ENCODE measurements at regions not wholly inside any gene's neighbourhood (a gene's known extent, or its start where the extent isn't known, plus 50 kb on each side); places are given as distances from the start of the nearest gene placed in this dataset.

- no peak for DNase-seq
- Histone ChIP-seq H3K9me3 (ENCODE audit: control extremely low read depth in 1 of 5, control insufficient read depth in 4 of 5, insufficient read depth in 2 of 5, low read depth in 1 of 5, low read length in 4 of 5) (peaks cover 0 to 9% (median 2%) of the 10 kb centered on the region in 5 experiments), H3K4me3 (ENCODE audit: control insufficient read depth in 1 of 7, extremely low read depth in 1 of 7, insufficient read depth in 4 of 7, low read depth in 2 of 7, low read length in 6 of 7) (no peak overlapping the region), H3K4me1 (ENCODE audit: control extremely low read depth in 1 of 4, control insufficient read depth in 4 of 4, insufficient read depth in 4 of 4, low read length in 3 of 4) (peaks cover 0 to 5% (median 2%) of the 10 kb centered on the region in 4 experiments), H3K27me3 (replicated peaks in 2 of 5; ENCODE audit: control insufficient read depth in 4 of 5, insufficient read depth in 5 of 5, low read length in 4 of 5) (no peaks in the 10 kb centered on the region), H3K27ac (ENCODE audit: insufficient read depth in 1 of 2, low read depth in 1 of 2, low read length in 2 of 2, poor library complexity in 1 of 2, severe bottlenecking in 2 of 2) (no peak overlapping the region), H3K36me3 (ENCODE audit: control insufficient read depth in 4 of 4, insufficient read depth in 4 of 4, low read length in 3 of 4) (no peaks in the 10 kb centered on the region)
- WGBS (ENCODE audit: insufficient coverage): no CpG with 5 or more reads among the region's 4 CpGs
- CTCF ChIA-PET: no interaction called here
- POLR2A ChIA-PET: no interaction called here
Observed at GRCh38 chr1:8109216-8109615, 83.1 kb upstream of the ERRFI1 start.

GRCh38 chr1:8107897-8108296 is 81.8 kb upstream of the ERRFI1 start:
- DNase-seq: no peak
- no peaks in the 10 kb centered on the region for H3K27me3 ChIP-seq (replicated peaks in 2 of 5; ENCODE audit: control insufficient read depth in 4 of 5, insufficient read depth in 5 of 5, low read length in 4 of 5)
- no peaks in the 10 kb centered on the region for H3K36me3 ChIP-seq (ENCODE audit: control insufficient read depth in 4 of 4, insufficient read depth in 4 of 4, low read length in 3 of 4)
- peaks cover 0 to 9% (median 2%) of the 10 kb centered on the region in 5 experiments for H3K9me3 ChIP-seq (ENCODE audit: control extremely low read depth in 1 of 5, control insufficient read depth in 4 of 5, insufficient read depth in 2 of 5, low read depth in 1 of 5, low read length in 4 of 5)
- peaks cover 0 to 5% (median 2%) of the 10 kb centered on the region in 4 experiments for H3K4me1 ChIP-seq (ENCODE audit: control extremely low read depth in 1 of 4, control insufficient read depth in 4 of 4, insufficient read depth in 4 of 4, low read length in 3 of 4)
- ChIA-PET CTCF (no interaction called here), POLR2A (no interaction called here)
- 96% methylated on average over 3 of the region's 4 CpGs for WGBS (ENCODE audit: insufficient coverage)
- no peak overlapping the region for H3K4me3 ChIP-seq (ENCODE audit: control insufficient read depth in 1 of 7, extremely low read depth in 1 of 7, insufficient read depth in 4 of 7, low read depth in 2 of 7, low read length in 6 of 7)
- H3K27ac ChIP-seq (ENCODE audit: insufficient read depth in 1 of 2, low read depth in 1 of 2, low read length in 2 of 2, poor library complexity in 1 of 2, severe bottlenecking in 2 of 2): no peak overlapping the region

- 65% methylated on average over 7 of the region's 16 CpGs for WGBS (ENCODE audit: insufficient coverage)
- CTCF ChIA-PET: interaction anchor here (0.6 kb wide), 1 partner anchor 12 kb away, joined by 3 read pairs; no protein-coding TSS in a partner anchor
- H3K4me3 ChIP-seq (ENCODE audit: control insufficient read depth in 1 of 7, extremely low read depth in 1 of 7, insufficient read depth in 4 of 7, low read depth in 2 of 7, low read length in 6 of 7): no peak overlapping the region
- no peak overlapping the region for H3K27ac ChIP-seq (ENCODE audit: insufficient read depth in 1 of 2, low read depth in 1 of 2, low read length in 2 of 2, poor library complexity in 1 of 2, severe bottlenecking in 2 of 2)
- peak; percentile 14 to 57 (median 52) for DNase-seq
- POLR2A ChIA-PET: interaction anchor here (0.6 kb wide), 1 partner anchor 1606 kb away, joined by 4 read pairs; no protein-coding TSS in a partner anchor
- no peaks in the 10 kb centered on the region for H3K27me3 ChIP-seq (replicated peaks in 2 of 5; ENCODE audit: control insufficient read depth in 4 of 5, insufficient read depth in 5 of 5, low read length in 4 of 5)
- H3K4me1 ChIP-seq (ENCODE audit: control extremely low read depth in 1 of 4, control insufficient read depth in 4 of 4, insufficient read depth in 4 of 4, low read length in 3 of 4): peaks cover 0 to 5% (median 2%) of the 10 kb centered on the region in 4 experiments
- no peaks in the 10 kb centered on the region for H3K36me3 ChIP-seq (ENCODE audit: control insufficient read depth in 4 of 4, insufficient read depth in 4 of 4, low read length in 3 of 4)
- peaks cover 0 to 2% (median 0%) of the 10 kb centered on the region in 5 experiments for H3K9me3 ChIP-seq (ENCODE audit: control extremely low read depth in 1 of 5, control insufficient read depth in 4 of 5, insufficient read depth in 2 of 5, low read depth in 1 of 5, low read length in 4 of 5)
Observed at GRCh38 chr1:8104278-8105236, 78.4 kb upstream of the ERRFI1 start.

- H3K36me3 ChIP-seq (ENCODE audit: control insufficient read depth in 4 of 4, insufficient read depth in 4 of 4, low read length in 3 of 4): no peaks in the 10 kb centered on the region
- WGBS (ENCODE audit: insufficient coverage): 100% methylated on average over 2 of the region's 5 CpGs
- CTCF ChIA-PET: no interaction called here
- H3K27ac ChIP-seq (ENCODE audit: insufficient read depth in 1 of 2, low read depth in 1 of 2, low read length in 2 of 2, poor library complexity in 1 of 2, severe bottlenecking in 2 of 2): no peak overlapping the region
- POLR2A ChIA-PET: no interaction called here
- peaks cover 0 to 9% (median 0%) of the 10 kb centered on the region in 5 experiments for H3K27me3 ChIP-seq (replicated peaks in 2 of 5; ENCODE audit: control insufficient read depth in 4 of 5, insufficient read depth in 5 of 5, low read length in 4 of 5)
- peaks cover 0 to 1% (median 0%) of the 10 kb centered on the region in 5 experiments for H3K9me3 ChIP-seq (ENCODE audit: control extremely low read depth in 1 of 5, control insufficient read depth in 4 of 5, insufficient read depth in 2 of 5, low read depth in 1 of 5, low read length in 4 of 5)
- DNase-seq: no peak
- no peak overlapping the region for H3K4me3 ChIP-seq (ENCODE audit: control insufficient read depth in 1 of 7, extremely low read depth in 1 of 7, insufficient read depth in 4 of 7, low read depth in 2 of 7, low read length in 6 of 7)
- no peaks in the 10 kb centered on the region for H3K4me1 ChIP-seq (ENCODE audit: control extremely low read depth in 1 of 4, control insufficient read depth in 4 of 4, insufficient read depth in 4 of 4, low read length in 3 of 4)
Observed at GRCh38 chr1:8097908-8098307, 71.8 kb upstream of the ERRFI1 start.

GRCh38 chr1:8097077-8097799 is 71.1 kb upstream of the ERRFI1 start:
- H3K36me3 ChIP-seq (ENCODE audit: control insufficient read depth in 4 of 4, insufficient read depth in 4 of 4, low read length in 3 of 4): no peaks in the 10 kb centered on the region
- CTCF ChIA-PET: no interaction called here
- H3K27me3 ChIP-seq (replicated peaks in 2 of 5; ENCODE audit: control insufficient read depth in 4 of 5, insufficient read depth in 5 of 5, low read length in 4 of 5): peaks cover 0 to 9% (median 0%) of the 10 kb centered on the region in 5 experiments
- no peak overlapping the region for H3K4me3 ChIP-seq (ENCODE audit: control insufficient read depth in 1 of 7, extremely low read depth in 1 of 7, insufficient read depth in 4 of 7, low read depth in 2 of 7, low read length in 6 of 7)
- no peak overlapping the region for H3K27ac ChIP-seq (ENCODE audit: insufficient read depth in 1 of 2, low read depth in 1 of 2, low read length in 2 of 2, poor library complexity in 1 of 2, severe bottlenecking in 2 of 2)
- no peak for DNase-seq
- H3K9me3 ChIP-seq (ENCODE audit: control extremely low read depth in 1 of 5, control insufficient read depth in 4 of 5, insufficient read depth in 2 of 5, low read depth in 1 of 5, low read length in 4 of 5): peaks cover 0 to 1% (median 0%) of the 10 kb centered on the region in 5 experiments
- 95% methylated on average over 5 of the region's 6 CpGs for WGBS (ENCODE audit: insufficient coverage)
- H3K4me1 ChIP-seq (ENCODE audit: control extremely low read depth in 1 of 4, control insufficient read depth in 4 of 4, insufficient read depth in 4 of 4, low read length in 3 of 4): no peaks in the 10 kb centered on the region
- POLR2A ChIA-PET: no interaction called here

GRCh38 chr1:8096105-8097011 is 70.2 kb upstream of the ERRFI1 start:
- peaks cover 0 to 9% (median 0%) of the 10 kb centered on the region in 5 experiments for H3K27me3 ChIP-seq (replicated peaks in 2 of 5; ENCODE audit: control insufficient read depth in 4 of 5, insufficient read depth in 5 of 5, low read length in 4 of 5)
- H3K36me3 ChIP-seq (ENCODE audit: control insufficient read depth in 4 of 4, insufficient read depth in 4 of 4, low read length in 3 of 4): no peaks in the 10 kb centered on the region
- H3K9me3 ChIP-seq (ENCODE audit: control extremely low read depth in 1 of 5, control insufficient read depth in 4 of 5, insufficient read depth in 2 of 5, low read depth in 1 of 5, low read length in 4 of 5): peaks cover 0 to 1% (median 0%) of the 10 kb centered on the region in 5 experiments
- H3K4me1 ChIP-seq (ENCODE audit: control extremely low read depth in 1 of 4, control insufficient read depth in 4 of 4, insufficient read depth in 4 of 4, low read length in 3 of 4): no peaks in the 10 kb centered on the region
- DNase-seq: no peak
- WGBS (ENCODE audit: insufficient coverage): 100% methylated on average over 5 of the region's 12 CpGs
- CTCF ChIA-PET: no interaction called here
- H3K4me3 ChIP-seq (ENCODE audit: control insufficient read depth in 1 of 7, extremely low read depth in 1 of 7, insufficient read depth in 4 of 7, low read depth in 2 of 7, low read length in 6 of 7): no peak overlapping the region
- no peak overlapping the region for H3K27ac ChIP-seq (ENCODE audit: insufficient read depth in 1 of 2, low read depth in 1 of 2, low read length in 2 of 2, poor library complexity in 1 of 2, severe bottlenecking in 2 of 2)
- POLR2A ChIA-PET: no interaction called here

Data from common myeloid progenitor, CD34-positive (primary cell).